ENCODE measurements at regions not wholly inside any gene's neighbourhood (a gene's known extent, or its start where the extent isn't known, plus 50 kb on each side); places are given as distances from the start of the nearest gene placed in this dataset.

GRCh38 chr5:2249026-2249425, 366.3 kb upstream of the IRX4 start:
- WGBS, 2 donors: 51 to 68% methylated on average over 2 of the region's 2 CpGs
- no peak for DNase-seq (ENCODE audit: low spot score in 2 of 2)
- no peak overlapping the region for H3K4me3 ChIP-seq (ENCODE audit: low read depth, poor library complexity, severe bottlenecking)
- no peak for TF ChIP-seq POLR2A (IDR thresholded peaks at IDR 0.05)
- TF ChIP-seq CTCF (IDR thresholded peaks at IDR 0.05): no peak
- intact Hi-C loops (cut with DNase I; ENCODE audit: low total_unique reads): no loop called here

- WGBS, 2 donors: 88 to 91% methylated on average over 4 of the region's 4 CpGs
- intact Hi-C loops (cut with DNase I; ENCODE audit: low total_unique reads): no loop called here
- TF ChIP-seq POLR2A (IDR thresholded peaks at IDR 0.05): no peak
- no peak for TF ChIP-seq CTCF (IDR thresholded peaks at IDR 0.05)
- no peak overlapping the region for H3K4me3 ChIP-seq (ENCODE audit: low read depth, poor library complexity, severe bottlenecking)
- no peak for DNase-seq (ENCODE audit: low spot score in 2 of 2)
Observed at GRCh38 chr5:2242539-2242938, 359.8 kb upstream of the IRX4 start.

- 77 to 79% methylated on average over 5 of the region's 5 CpGs for WGBS, 2 donors
- intact Hi-C loops (cut with DNase I; ENCODE audit: low total_unique reads): no loop called here
- DNase-seq (ENCODE audit: low spot score in 2 of 2): no peak
Observed at GRCh38 chr5:2241842-2242241, 359.1 kb upstream of the IRX4 start.

GRCh38 chr5:2240118-2240904, 357.6 kb upstream of the IRX4 start:
- DNase-seq (ENCODE audit: low spot score in 2 of 2): no peak
- H3K4me3 ChIP-seq (ENCODE audit: low read depth, poor library complexity, severe bottlenecking): no peak overlapping the region
- TF ChIP-seq CTCF (IDR thresholded peaks at IDR 0.05) (no peak), POLR2A (IDR thresholded peaks at IDR 0.05) (no peak)
- 69 to 76% methylated on average over 16 of the region's 16 CpGs for WGBS, 2 donors
- intact Hi-C loops (cut with DNase I; ENCODE audit: low total_unique reads): no loop called here

More at GRCh38 chr5:2241842-2242241, 359.1 kb upstream of the IRX4 start:
- H3K4me3 ChIP-seq (ENCODE audit: low read depth, poor library complexity, severe bottlenecking): no peak overlapping the region
- TF ChIP-seq CTCF (IDR thresholded peaks at IDR 0.05) (no peak), POLR2A (IDR thresholded peaks at IDR 0.05) (no peak)

- no peak for DNase-seq (ENCODE audit: low spot score in 2 of 2)
- intact Hi-C loops (cut with DNase I; ENCODE audit: low total_unique reads): no loop called here
- WGBS, 2 donors: 60 to 74% methylated on average over 17 of the region's 17 CpGs
Observed at GRCh38 chr5:2239201-2239910, 356.6 kb upstream of the IRX4 start.

More at GRCh38 chr5:2239201-2239910, 356.6 kb upstream of the IRX4 start:
- no peak overlapping the region for H3K4me3 ChIP-seq (ENCODE audit: low read depth, poor library complexity, severe bottlenecking)
- no peak for TF ChIP-seq CTCF (IDR thresholded peaks at IDR 0.05)
- TF ChIP-seq POLR2A (IDR thresholded peaks at IDR 0.05): no peak

Data from lower leg skin (tissue), 4 donors.